Endothelial cell of umbilical vein (primary cell): ENCODE measurements at regions not wholly inside any gene's neighbourhood (a gene's known extent, or its start where the extent isn't known, plus 50 kb on each side); places are given as distances from the start of the nearest gene placed in this dataset. TPM values are rescaled to one million over a fixed set of nuclear protein-coding genes. Genes with fewer than 3 reads are reported as not detected.

ENCODE experiments used
- BruUV-seq: library from RNA; stranded (reverse); fragments of 400-500 nt; replicated peaks from 2 replicates; lab custom pipeline; 2021; lab: Mats Ljungman, UMichigan
- CTCF ChIA-PET: fragments of 300-600, 350-600 bp; sonication (Branson Sonifier 250); formaldehyde crosslinking; loops from one replicate; lab custom pipeline; 2021; ENCODE audit warnings: antibody characterized with exemption, inconsistent platforms; lab: Charles Lee
- POLR2A ChIA-PET: fragments of 300-600, 350-600 bp; sonication (Branson Sonifier 250); formaldehyde crosslinking; loops from one replicate; lab custom pipeline; 2021; ENCODE audit warnings: antibody characterized with exemption, inconsistent platforms; lab: Charles Lee
- DNase-seq: peaks from one replicate; pipeline ENCODE4 v3.0.0-alpha.2; 2011; ENCODE audit warnings: low read depth, low spot score
- FAIRE-seq: peaks from 2 replicates; lab custom pipeline; 2011; peaks lifted over from hg19 to GRCh38; lab: Jason Lieb, UNC
- H2AFZ ChIP-seq: 2 replicates; pipeline ENCODE4 v1.6.0; 2012; ENCODE audit warnings: low read depth, low read length, control low read depth, inconsistent platforms
- H3K27ac ChIP-seq: 2 replicates; pipeline ENCODE4 v1.5.1; 2011; ENCODE audit warnings: low read depth, mild to moderate bottlenecking, control low read depth, low read length, moderate library complexity; ENCODE audit not compliant: insufficient read depth
- H3K27me3 ChIP-seq, 2 experiments: 2 replicates each; pipeline versions ENCODE4 v1.6.0 to v1.6.1; 2011; ENCODE audit warnings: low read length in 2 of 2, mixed read lengths in 1 of 2; ENCODE audit not compliant: control insufficient read depth in 2 of 2, insufficient read depth in 2 of 2
- H3K36me3 ChIP-seq, 2 experiments: 2 replicates in 1 of 2; 3 replicates in 1 of 2; pipeline ENCODE4 v1.5.1; 2011; ENCODE audit warnings: low read length in 2 of 2, mild to moderate bottlenecking in 1 of 2, moderate library complexity in 1 of 2; ENCODE audit not compliant: control insufficient read depth in 2 of 2, insufficient read depth in 2 of 2; ENCODE audit errors: extremely low read depth in 1 of 2
- H3K4me1 ChIP-seq: 3 replicates; pipeline ENCODE4 v1.5.1; 2011; ENCODE audit warnings: mild to moderate bottlenecking, low read length; ENCODE audit not compliant: control insufficient read depth, insufficient read depth; ENCODE audit errors: extremely low read depth
- H3K4me2 ChIP-seq: 2 replicates; pipeline ENCODE4 v1.6.1; 2011; ENCODE audit warnings: low read length, control low read depth, mixed read lengths; ENCODE audit not compliant: insufficient read depth
- H3K4me3 ChIP-seq, 3 experiments: fragments of 200-600 bp in 1 of 3; sonication (generic), shearing (Covaris generic) in 1 of 3; replicated peaks in 1 of 3; 2 replicates each; pipeline ENCODE4 v1.5.1; 2011 to 2016; ENCODE audit warnings: control low read depth in 3 of 3, low read length in 3 of 3, mild to moderate bottlenecking in 2 of 3, inconsistent platforms in 1 of 3, low read depth in 1 of 3, moderate library complexity in 1 of 3; ENCODE audit not compliant: insufficient read depth in 1 of 3
- H3K79me2 ChIP-seq: 2 replicates; pipeline ENCODE4 v1.6.0; 2012; ENCODE audit warnings: low read length, inconsistent platforms; ENCODE audit not compliant: control insufficient read depth, insufficient read depth
- H3K9ac ChIP-seq: replicated peaks from 2 replicates; pipeline ENCODE3; 2011; ENCODE audit warnings: low read length, control low read depth; ENCODE audit not compliant: insufficient read depth; ENCODE audit errors: extremely low read depth
- H3K9me1 ChIP-seq: replicated peaks from 3 replicates; pipeline ENCODE4 v1.6.0; 2011; ENCODE audit warnings: mild to moderate bottlenecking, low read length; ENCODE audit not compliant: control insufficient read depth, insufficient read depth; ENCODE audit errors: extremely low read depth
- H3K9me3 ChIP-seq: replicated peaks from 2 replicates; pipeline ENCODE4 v1.5.1; 2012; ENCODE audit warnings: low read length, inconsistent platforms; ENCODE audit not compliant: control insufficient read depth, insufficient read depth
- H4K20me1 ChIP-seq: replicated peaks from 2 replicates; pipeline ENCODE3; 2011; ENCODE audit warnings: mild to moderate bottlenecking, low read length; ENCODE audit not compliant: control insufficient read depth, insufficient read depth; ENCODE audit errors: extremely low read depth
- EZH2 ChIP-seq: IDR thresholded peaks from 2 replicates; pipeline ENCODE4 v1.6.1; 2012; ENCODE audit warnings: borderline replicate concordance, low read depth, mild to moderate bottlenecking, moderate library complexity, low read length, inconsistent platforms; ENCODE audit not compliant: severe bottlenecking
- FOS ChIP-seq: IDR thresholded peaks from 2 replicates; pipeline ENCODE4 v1.6.1; 2011; ENCODE audit warnings: mild to moderate bottlenecking, low read length, moderate library complexity, borderline replicate concordance; ENCODE audit not compliant: insufficient read depth
- GATA2 ChIP-seq: IDR thresholded peaks from 2 replicates; pipeline ENCODE4 v1.7.0; 2011; ENCODE audit warnings: low read depth, mild to moderate bottlenecking, moderate library complexity, mixed read lengths, low read length; ENCODE audit not compliant: insufficient read length, insufficient read depth
- JUN ChIP-seq: IDR thresholded peaks from 2 replicates; pipeline ENCODE4 v1.6.1; 2011; ENCODE audit warnings: borderline replicate concordance, low read depth; ENCODE audit not compliant: insufficient read length, insufficient read depth
- MYC ChIP-seq: IDR thresholded peaks from one replicate; pipeline ENCODE4 v1.6.1; 2011; ENCODE audit warnings: mild to moderate bottlenecking, low read depth, low read length
- POLR2A ChIP-seq: IDR thresholded peaks from 2 replicates; pipeline ENCODE4 v1.6.1; 2012; ENCODE audit warnings: low read depth, mild to moderate bottlenecking, control low read depth, low read length
- POLR2AphosphoS5 ChIP-seq: IDR thresholded peaks from 2 replicates; pipeline ENCODE4 v1.6.1; 2012; ENCODE audit warnings: low read depth, mild to moderate bottlenecking, control low read depth, low read length, moderate library complexity; ENCODE audit not compliant: insufficient read depth
- dilution Hi-C: fragments of 300-500 bp; cut with MboI; formaldehyde crosslinking; loops from one replicate; pipeline ENCODE4 v1.15.0; 2019; ENCODE audit warnings: low sequenced_read_pairs; ENCODE audit not compliant: extremely low pct_ligation_motif_present
- intact Hi-C: fragments of 100-400 bp; cut with micrococcal nuclease; formaldehyde crosslinking; loops from one replicate; pipeline ENCODE4 v1.10.0; 2022
- small RNA-seq: library from RNA; depleted of rRNA; stranded (forward); fragments of <200 nt; gene quantifications from one replicate; pipeline ENCODE3, GENCODE V24; 2012; ENCODE audit warnings: low replicate concordance, low read depth; ENCODE audit not compliant: insufficient read depth, insufficient read length
- TF ChIP-seq, protein P1 (sequence below): IDR thresholded peaks from 2 replicates; pipeline ENCODE4 v1.6.1; 2011; ENCODE audit not compliant: insufficient read depth, insufficient read length
- TF ChIP-seq, protein P2 (sequence below), 2 donors: IDR thresholded peaks; 1 replicate in 1 of 2; 2 replicates in 1 of 2; pipeline ENCODE4 v1.5.1; 2011; ENCODE audit warnings: low read length in 2 of 2, mild to moderate bottlenecking in 2 of 2, moderate library complexity in 2 of 2, control low read depth in 1 of 2, inconsistent platforms in 1 of 2, low read depth in 1 of 2; ENCODE audit not compliant: insufficient read depth in 1 of 2; ENCODE audit errors: extremely low read depth in 1 of 2

DNA sequence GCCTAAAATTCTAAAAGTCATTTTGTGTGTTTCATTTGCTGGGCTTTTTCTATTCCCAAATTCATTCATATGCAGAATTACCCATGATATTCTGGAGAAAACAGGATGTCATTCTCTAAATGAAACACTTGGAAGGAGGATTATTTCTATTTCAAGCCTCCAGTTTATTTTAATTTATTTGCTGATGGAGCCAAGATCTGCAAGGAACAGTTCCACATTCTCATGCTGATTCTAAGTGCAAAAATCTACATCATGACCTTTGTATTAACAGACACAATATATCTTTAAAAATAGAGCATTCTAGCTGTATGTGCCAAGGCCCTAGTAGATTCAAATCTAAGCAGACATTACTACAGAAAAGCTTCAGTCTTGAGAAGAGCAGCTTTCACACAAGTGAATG is 51.3 kb upstream of the KCND2 start:
- no peaks in the 10 kb centered on the region for H4K20me1 ChIP-seq
- no peak overlapping the region for H3K9ac ChIP-seq
- BruUV-seq, result no TSS peak
- dilution Hi-C loops (no loop called here), intact Hi-C loops (no loop called here)
- H3K4me3 ChIP-seq, result no peak overlapping the region
- FAIRE-seq, result no peak
- H3K4me1 ChIP-seq, result no peaks in the 10 kb centered on the region
- no peak overlapping the region for H2AFZ ChIP-seq
- no peak overlapping the region for H3K4me2 ChIP-seq
- H3K27ac ChIP-seq, result no peak overlapping the region
- POLR2A ChIA-PET, result no interaction called here
- H3K27me3 ChIP-seq, result no peaks in the 10 kb centered on the region
- H3K79me2 ChIP-seq, result no peaks in the 10 kb centered on the region
- no peaks in the 10 kb centered on the region for H3K36me3 ChIP-seq
- no peaks in the 10 kb centered on the region for H3K9me1 ChIP-seq
- H3K9me3 ChIP-seq, result no peaks in the 10 kb centered on the region
- TF ChIP-seq POLR2A (no peak), JUN (no peak), POLR2AphosphoS5 (no peak), GATA2 (no peak), EZH2 (no peak), FOS (no peak), MYC (no peak)
- TF ChIP-seq, protein P1, sequence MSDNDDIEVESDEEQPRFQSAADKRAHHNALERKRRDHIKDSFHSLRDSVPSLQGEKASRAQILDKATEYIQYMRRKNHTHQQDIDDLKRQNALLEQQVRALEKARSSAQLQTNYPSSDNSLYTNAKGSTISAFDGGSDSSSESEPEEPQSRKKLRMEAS, result no peak
- TF ChIP-seq, protein P2, sequence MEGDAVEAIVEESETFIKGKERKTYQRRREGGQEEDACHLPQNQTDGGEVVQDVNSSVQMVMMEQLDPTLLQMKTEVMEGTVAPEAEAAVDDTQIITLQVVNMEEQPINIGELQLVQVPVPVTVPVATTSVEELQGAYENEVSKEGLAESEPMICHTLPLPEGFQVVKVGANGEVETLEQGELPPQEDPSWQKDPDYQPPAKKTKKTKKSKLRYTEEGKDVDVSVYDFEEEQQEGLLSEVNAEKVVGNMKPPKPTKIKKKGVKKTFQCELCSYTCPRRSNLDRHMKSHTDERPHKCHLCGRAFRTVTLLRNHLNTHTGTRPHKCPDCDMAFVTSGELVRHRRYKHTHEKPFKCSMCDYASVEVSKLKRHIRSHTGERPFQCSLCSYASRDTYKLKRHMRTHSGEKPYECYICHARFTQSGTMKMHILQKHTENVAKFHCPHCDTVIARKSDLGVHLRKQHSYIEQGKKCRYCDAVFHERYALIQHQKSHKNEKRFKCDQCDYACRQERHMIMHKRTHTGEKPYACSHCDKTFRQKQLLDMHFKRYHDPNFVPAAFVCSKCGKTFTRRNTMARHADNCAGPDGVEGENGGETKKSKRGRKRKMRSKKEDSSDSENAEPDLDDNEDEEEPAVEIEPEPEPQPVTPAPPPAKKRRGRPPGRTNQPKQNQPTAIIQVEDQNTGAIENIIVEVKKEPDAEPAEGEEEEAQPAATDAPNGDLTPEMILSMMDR (IDR thresholded peaks at IDR 0.05; ENCODE audit: extremely low read depth in 1 of 2, insufficient read depth in 1 of 2, low read depth in 1 of 2, low read length in 2 of 2), result no peak
- DNase-seq, result no peak
- CTCF ChIA-PET, result no interaction called here

Small RNA genes lying in the stretch of these regions (small RNA-seq; reads per million reads assigned to genes)
- not detected for gene RNU1-29P
